ENCODE measurements at regions not wholly inside any gene's neighbourhood (a gene's known extent, or its start where the extent isn't known, plus 50 kb on each side); places are given as distances from the start of the nearest gene placed in this dataset.

DNA sequence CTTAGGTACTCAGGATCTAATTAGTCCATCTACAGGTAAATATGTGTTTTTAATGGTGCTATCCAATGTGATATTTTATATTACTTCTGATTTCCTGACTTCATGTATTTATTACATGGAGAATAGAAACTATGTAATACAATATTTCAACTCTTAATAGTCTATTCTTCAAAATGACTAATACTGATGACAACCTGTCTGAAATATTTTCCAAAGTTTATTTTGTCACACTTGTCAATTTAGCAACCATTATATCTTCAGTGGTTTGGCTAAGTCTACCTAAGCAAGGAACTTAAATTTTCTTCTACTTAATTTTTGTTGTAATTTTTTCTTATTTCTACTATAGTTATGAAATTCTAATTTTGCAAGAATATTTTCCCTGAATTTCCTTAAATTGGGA lies 55.0 kb upstream of the CNTN5 start:
- DNase-seq (ENCODE audit: extremely low read depth, low read depth) = no peak
- TF ChIP-seq, protein P1, sequence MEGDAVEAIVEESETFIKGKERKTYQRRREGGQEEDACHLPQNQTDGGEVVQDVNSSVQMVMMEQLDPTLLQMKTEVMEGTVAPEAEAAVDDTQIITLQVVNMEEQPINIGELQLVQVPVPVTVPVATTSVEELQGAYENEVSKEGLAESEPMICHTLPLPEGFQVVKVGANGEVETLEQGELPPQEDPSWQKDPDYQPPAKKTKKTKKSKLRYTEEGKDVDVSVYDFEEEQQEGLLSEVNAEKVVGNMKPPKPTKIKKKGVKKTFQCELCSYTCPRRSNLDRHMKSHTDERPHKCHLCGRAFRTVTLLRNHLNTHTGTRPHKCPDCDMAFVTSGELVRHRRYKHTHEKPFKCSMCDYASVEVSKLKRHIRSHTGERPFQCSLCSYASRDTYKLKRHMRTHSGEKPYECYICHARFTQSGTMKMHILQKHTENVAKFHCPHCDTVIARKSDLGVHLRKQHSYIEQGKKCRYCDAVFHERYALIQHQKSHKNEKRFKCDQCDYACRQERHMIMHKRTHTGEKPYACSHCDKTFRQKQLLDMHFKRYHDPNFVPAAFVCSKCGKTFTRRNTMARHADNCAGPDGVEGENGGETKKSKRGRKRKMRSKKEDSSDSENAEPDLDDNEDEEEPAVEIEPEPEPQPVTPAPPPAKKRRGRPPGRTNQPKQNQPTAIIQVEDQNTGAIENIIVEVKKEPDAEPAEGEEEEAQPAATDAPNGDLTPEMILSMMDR (IDR thresholded peaks at IDR 0.05; ENCODE audit: low read depth, low read length) = no peak

DNA sequence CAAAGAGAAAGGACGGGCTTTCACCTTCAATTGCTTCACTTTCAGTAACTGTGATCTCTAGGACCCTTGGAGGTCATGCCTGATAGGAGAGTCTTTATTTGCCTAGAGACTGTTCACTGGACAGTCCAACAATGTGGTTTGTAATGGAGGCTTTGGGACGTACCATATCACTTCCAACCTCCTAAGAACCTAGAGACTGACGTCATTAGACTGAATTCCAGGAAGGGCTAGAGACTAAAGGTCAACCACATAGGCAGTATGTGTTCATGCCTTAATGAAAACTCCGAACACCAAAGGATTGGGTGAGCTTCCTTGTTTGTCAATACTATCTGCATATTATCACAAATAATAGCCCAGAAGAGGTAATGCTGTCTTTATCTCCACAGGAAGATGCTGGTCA lies 53.7 kb upstream of the CNTN5 start:
- TF ChIP-seq, protein P1 (IDR thresholded peaks at IDR 0.05; ENCODE audit: low read depth, low read length) = no peak
- no peak for DNase-seq (ENCODE audit: extremely low read depth, low read depth)

Data from AG09319 (cell line).